Fibroblast of skin of right quadriceps (primary cell): ENCODE measurements at regions not wholly inside any gene's neighbourhood (a gene's known extent, or its start where the extent isn't known, plus 50 kb on each side); places are given as distances from the start of the nearest gene placed in this dataset.
A peak's percentile ranks its signal among the peaks of the same experiment; 100 is the strongest.

Source experiments
- DNase-seq: peaks from one replicate; pipeline ENCODE4 v3.0.0-alpha.2; 2013

- DNase-seq, result no peak
These were observed 117.9 kb upstream of the OSR1 start for GRCh38 chr2:19476327-19476726.

- DNase-seq, result peak; percentile 85
These were observed 115.7 kb upstream of the OSR1 start for GRCh38 chr2:19474128-19474527.

- DNase-seq, result no peak
These were observed 114.9 kb upstream of the OSR1 start for GRCh38 chr2:19473350-19473749.

- DNase-seq, result no peak
These were observed 114.1 kb upstream of the OSR1 start for GRCh38 chr2:19472391-19472978.

GRCh38 chr2:19471491-19471890 is 113.1 kb upstream of the OSR1 start:
- DNase-seq, result no peak

GRCh38 chr2:19465978-19466377 is 107.6 kb upstream of the OSR1 start:
- no peak for DNase-seq

GRCh38 chr2:19462256-19462645 is 103.8 kb upstream of the OSR1 start:
- DNase-seq, result no peak

- peak; percentile 50 for DNase-seq
These were observed 103.3 kb upstream of the OSR1 start for GRCh38 chr2:19461504-19462255.

GRCh38 chr2:19460761-19461160 is 102.3 kb upstream of the OSR1 start:
- no peak for DNase-seq

GRCh38 chr2:19458427-19459003 is 100.1 kb upstream of the OSR1 start:
- DNase-seq, result no peak

- DNase-seq, result no peak
These were observed 99.4 kb upstream of the OSR1 start for GRCh38 chr2:19457809-19458208.

GRCh38 chr2:19456705-19457309 is 98.4 kb upstream of the OSR1 start:
- no peak for DNase-seq

- DNase-seq, result no peak
These were observed 95.7 kb upstream of the OSR1 start for GRCh38 chr2:19454125-19454524.

GRCh38 chr2:19442731-19443130 is 84.3 kb upstream of the OSR1 start:
- no peak for DNase-seq

GRCh38 chr2:19439081-19439480 is 80.7 kb upstream of the OSR1 start:
- no peak for DNase-seq

GRCh38 chr2:19435815-19436214 is 77.4 kb upstream of the OSR1 start:
- peak; percentile 68 for DNase-seq

- no peak for DNase-seq
These were observed 76.0 kb upstream of the OSR1 start for GRCh38 chr2:19434413-19434812.

- DNase-seq, result no peak
These were observed 68.5 kb upstream of the OSR1 start for GRCh38 chr2:19426941-19427340.

GRCh38 chr2:19426144-19426543 is 67.7 kb upstream of the OSR1 start:
- no peak for DNase-seq

GRCh38 chr2:19425419-19425818 is 67.0 kb upstream of the OSR1 start:
- DNase-seq, result no peak

- peak; percentile 6 for DNase-seq
These were observed 60.9 kb upstream of the OSR1 start for GRCh38 chr2:19419211-19419880.

- DNase-seq, result no peak
These were observed 58.6 kb upstream of the OSR1 start for GRCh38 chr2:19416784-19417684.
